ENCODE measurements at regions not wholly inside any gene's neighbourhood (a gene's known extent, or its start where the extent isn't known, plus 50 kb on each side); places are given as distances from the start of the nearest gene placed in this dataset.

GRCh38 chr5:3878267-3878666, 282.6 kb downstream of the IRX1 start:
- TF ChIP-seq CTCF (IDR thresholded peaks at IDR 0.05) (no peak), POLR2A (IDR thresholded peaks at IDR 0.05) (no peak)
